Spleen (tissue), 11 donors: ENCODE measurements at regions not wholly inside any gene's neighbourhood (a gene's known extent, or its start where the extent isn't known, plus 50 kb on each side); places are given as distances from the start of the nearest gene placed in this dataset.

ENCODE experiments used
- DNase-seq: peaks from one replicate; pipeline ENCODE4 v3.0.0-alpha.2; 2020
- H3K27ac ChIP-seq, 8 donors: fragments of 200-600 bp; sonication (generic) in 7 of 8; 1 replicate in 4 of 8; 2 replicates in 4 of 8; pipeline versions ENCODE4 v1.5.0 to v1.8.0; 2016 to 2021; ENCODE audit warnings: inconsistent platforms in 4 of 8, mild to moderate bottlenecking in 4 of 8, moderate library complexity in 1 of 8
- H3K27me3 ChIP-seq, 7 donors: fragments of 200-600 bp; sonication (generic) in 6 of 7; replicated peaks in 1 of 7; 1 replicate in 4 of 7; 2 replicates in 3 of 7; pipeline versions ENCODE4 v1.5.0 to v1.8.0; 2016 to 2021; ENCODE audit warnings: inconsistent platforms in 3 of 7, mild to moderate bottlenecking in 1 of 7
- H3K36me3 ChIP-seq, 6 donors: fragments of 200-600 bp; sonication (generic) in 5 of 6; 1 replicate in 4 of 6; 2 replicates in 2 of 6; pipeline versions ENCODE4 v1.5.0 to v1.8.0; 2016 to 2021; ENCODE audit warnings: inconsistent platforms in 2 of 6
- H3K4me1 ChIP-seq, 6 donors: fragments of 200-600 bp; sonication (generic) in 5 of 6; 1 replicate in 3 of 6; 2 replicates in 3 of 6; pipeline versions ENCODE4 v1.5.0 to v1.8.0; 2016 to 2021; ENCODE audit warnings: inconsistent platforms in 3 of 6
- H3K4me3 ChIP-seq, 8 donors: fragments of 200-600 bp; sonication (generic) in 7 of 8; 1 replicate in 4 of 8; 2 replicates in 4 of 8; pipeline versions ENCODE4 v1.5.0 to v1.8.0; 2016 to 2021; ENCODE audit warnings: inconsistent platforms in 4 of 8, mild to moderate bottlenecking in 4 of 8, moderate library complexity in 2 of 8
- H3K9me3 ChIP-seq, 8 donors: fragments of 200-600 bp; sonication (generic) in 7 of 8; 1 replicate in 4 of 8; 2 replicates in 4 of 8; pipeline versions ENCODE4 v1.5.0 to v1.8.0; 2016 to 2021; ENCODE audit warnings: inconsistent platforms in 4 of 8
- POLR2A ChIP-seq, 3 donors: fragments of 450-650 bp; IDR thresholded peaks; one replicate each; pipeline ENCODE4 v1.5.1; 2017; ENCODE audit warnings: antibody characterized with exemption in 3 of 3, mild to moderate bottlenecking in 1 of 3
- POLR2AphosphoS5 ChIP-seq, 3 donors: sonication (generic); formaldehyde crosslinking; IDR thresholded peaks; one replicate each; pipeline ENCODE4 v1.5.1; 2017; ENCODE audit warnings: antibody characterized with exemption in 3 of 3
- WGBS, 5 donors: extraction: QIAGEN DNeasy Blood & Tissue Kit in 3 of 5; methylation state at CpG; one replicate each; pipeline versions ENCODE4 v1.1.5 to v1.1.7; 2013 to 2018; 5-methylcytosine and 5-hydroxymethylcytosine counted together
- intact Hi-C: fragments of 100-400 bp; cut with DNase I; formaldehyde crosslinking; loops from one replicate; pipeline ENCODE4 v1.15.0; 2023; ENCODE audit warnings: low total_unique reads
- TF ChIP-seq, protein P1 (sequence below), 11 experiments: fragments of 200-600 bp in 7 of 11; fragments of 450-650 bp in 4 of 11; sonication (generic) in 4 of 11; IDR thresholded peaks in 8 of 11; conservative IDR thresholded peaks in 3 of 11; 1 replicate in 7 of 11; 2 replicates in 4 of 11; pipeline versions ENCODE4 v1.4.0 to v1.8.0; 2016 to 2021; ENCODE audit warnings: antibody characterized with exemption in 11 of 11, inconsistent platforms in 4 of 11, mild to moderate bottlenecking in 1 of 11
- donor health status: healthy with polysubstance abuse.
- donor health status: DM: no; HTN: no; CAD: no; lungs with moderate emphysema.
- donor health status: DM: no; HTN: no; CAD: no.
- donor health status: Bipolar disorder and iron deficiency.
- donor health status: healthy.
- donor health status: DM: no; HTN: no; CAD: no.
- donor health status: DM: yes; HTN: yes; CAD: no.

DNA sequence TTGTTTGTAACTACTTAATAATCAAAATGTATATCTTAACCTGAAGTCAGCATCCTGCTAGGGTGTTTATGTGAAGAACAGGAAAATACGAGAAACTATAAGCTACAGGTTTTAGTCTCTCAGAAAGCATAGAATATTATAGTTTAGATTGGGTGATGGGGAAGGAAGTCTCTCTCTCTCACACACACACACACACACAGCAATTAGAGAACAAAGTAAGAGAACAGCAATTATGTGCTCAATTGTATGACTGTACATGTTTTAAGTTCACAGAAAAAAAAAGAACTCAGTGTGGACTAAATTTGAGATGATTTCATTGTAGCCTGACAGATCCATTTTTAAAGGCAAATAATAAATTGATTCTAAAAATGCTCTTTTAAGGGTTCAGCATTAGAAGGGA lies 94.3 kb upstream of the ZNF516 start:
- H3K4me3 ChIP-seq = peak overlapping the region in 3 of 8 donors; percentile 11 to 54 (median 34)

DNA sequence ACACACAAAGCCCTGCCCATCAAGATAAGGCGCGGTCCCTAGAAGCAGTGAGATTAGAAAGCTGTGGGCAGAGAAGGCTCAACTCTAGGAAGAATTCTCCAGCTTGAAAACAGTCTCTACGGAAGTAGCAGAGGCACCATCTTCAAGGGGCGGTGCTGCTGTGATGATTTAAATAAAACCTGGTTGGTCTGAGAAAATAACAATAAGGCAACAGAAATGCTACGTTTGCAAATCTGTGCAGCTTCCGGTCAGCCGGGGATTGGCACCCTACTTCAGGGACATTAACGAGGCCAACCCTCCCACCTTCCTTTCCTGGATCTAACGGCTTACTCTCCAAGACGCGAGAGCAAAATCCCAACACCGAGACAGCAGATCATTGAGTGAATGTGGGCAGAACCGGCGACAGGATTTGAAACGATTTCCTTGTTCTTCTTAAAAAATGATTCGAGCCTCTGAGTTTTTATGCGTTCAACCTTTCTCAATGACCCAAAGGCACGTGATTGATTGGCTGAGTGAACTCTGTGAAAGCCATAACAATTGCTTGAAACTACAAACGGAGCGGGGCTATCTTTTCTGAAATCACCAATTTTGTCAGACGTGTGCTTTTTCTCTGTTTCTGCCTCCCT lies 93.7 kb upstream of the ZNF516 start:
- peak overlapping the region in 5 of 8 donors; percentile 11 to 54 (median 23) for H3K4me3 ChIP-seq
- intact Hi-C loops = no loop called here
- no peak for TF ChIP-seq POLR2A (IDR thresholded peaks at IDR 0.05)
- no peak for TF ChIP-seq POLR2AphosphoS5 (IDR thresholded peaks at IDR 0.05)
- TF ChIP-seq, protein P1, sequence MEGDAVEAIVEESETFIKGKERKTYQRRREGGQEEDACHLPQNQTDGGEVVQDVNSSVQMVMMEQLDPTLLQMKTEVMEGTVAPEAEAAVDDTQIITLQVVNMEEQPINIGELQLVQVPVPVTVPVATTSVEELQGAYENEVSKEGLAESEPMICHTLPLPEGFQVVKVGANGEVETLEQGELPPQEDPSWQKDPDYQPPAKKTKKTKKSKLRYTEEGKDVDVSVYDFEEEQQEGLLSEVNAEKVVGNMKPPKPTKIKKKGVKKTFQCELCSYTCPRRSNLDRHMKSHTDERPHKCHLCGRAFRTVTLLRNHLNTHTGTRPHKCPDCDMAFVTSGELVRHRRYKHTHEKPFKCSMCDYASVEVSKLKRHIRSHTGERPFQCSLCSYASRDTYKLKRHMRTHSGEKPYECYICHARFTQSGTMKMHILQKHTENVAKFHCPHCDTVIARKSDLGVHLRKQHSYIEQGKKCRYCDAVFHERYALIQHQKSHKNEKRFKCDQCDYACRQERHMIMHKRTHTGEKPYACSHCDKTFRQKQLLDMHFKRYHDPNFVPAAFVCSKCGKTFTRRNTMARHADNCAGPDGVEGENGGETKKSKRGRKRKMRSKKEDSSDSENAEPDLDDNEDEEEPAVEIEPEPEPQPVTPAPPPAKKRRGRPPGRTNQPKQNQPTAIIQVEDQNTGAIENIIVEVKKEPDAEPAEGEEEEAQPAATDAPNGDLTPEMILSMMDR (IDR thresholded peaks at IDR 0.05 in 8 of 11, conservative IDR thresholded peaks at IDR 0.05 in 3 of 11) = no peak
- peaks cover 0 to 45% (median 0%) of the 10 kb centered on the region in 7 donors for H3K27me3 ChIP-seq
- no peak for DNase-seq
- peaks cover 0 to 27% (median 8%) of the 10 kb centered on the region in 6 donors for H3K4me1 ChIP-seq
- 12 to 29% (median 23%) methylated on average over 21 of the region's 21 CpGs for WGBS, 5 donors
- peaks cover 0 to 4% (median 0%) of the 10 kb centered on the region in 8 donors for H3K9me3 ChIP-seq
- peak overlapping the region in 2 of 8 donors; percentile 30 to 45 for H3K27ac ChIP-seq
- H3K36me3 ChIP-seq = no peaks in the 10 kb centered on the region

More for the DNA sequence above, 94.3 kb upstream of the ZNF516 start:
- no peak for DNase-seq
- H3K27ac ChIP-seq = peak overlapping the region in 2 of 8 donors; percentile 30 to 45
- H3K4me1 ChIP-seq = peaks cover 0 to 27% (median 8%) of the 10 kb centered on the region in 6 donors
- intact Hi-C loops = no loop called here
- H3K27me3 ChIP-seq = peaks cover 0 to 47% (median 0%) of the 10 kb centered on the region in 7 donors
- 0 to 23% (median 5%) methylated on average over 1 of the region's 1 CpG for WGBS, 5 donors
- no peaks in the 10 kb centered on the region for H3K36me3 ChIP-seq
- TF ChIP-seq POLR2AphosphoS5 (IDR thresholded peaks at IDR 0.05) (no peak), POLR2A (IDR thresholded peaks at IDR 0.05) (no peak)
- TF ChIP-seq, protein P1 (IDR thresholded peaks at IDR 0.05 in 8 of 11, conservative IDR thresholded peaks at IDR 0.05 in 3 of 11) = no peak
- H3K9me3 ChIP-seq = peaks cover 0 to 4% (median 0%) of the 10 kb centered on the region in 8 donors

DNA sequence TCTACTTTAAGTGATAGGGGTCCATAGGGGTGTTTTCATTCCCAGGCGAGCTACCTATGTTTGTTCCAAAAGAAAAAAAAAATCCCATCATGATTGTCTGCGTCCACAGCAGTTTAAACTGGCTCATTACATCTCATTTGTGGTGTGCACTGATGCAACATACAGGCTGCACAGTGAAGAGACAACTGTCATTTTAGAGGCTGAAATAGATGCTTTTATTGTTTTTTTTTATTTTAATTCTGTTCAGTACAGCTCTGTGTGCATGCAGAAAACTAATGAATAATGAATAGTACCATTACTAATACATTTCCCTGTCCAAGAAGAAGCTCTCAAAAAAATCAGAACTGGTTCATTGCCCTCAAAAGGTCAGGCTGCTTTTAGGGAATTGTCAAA lies 92.8 kb upstream of the ZNF516 start:
- intact Hi-C loops = no loop called here
- WGBS, 5 donors = 45 to 94% (median 76%) methylated on average over 2 of the region's 2 CpGs
- no peak for TF ChIP-seq POLR2AphosphoS5 (IDR thresholded peaks at IDR 0.05)
- TF ChIP-seq, protein P1 (IDR thresholded peaks at IDR 0.05 in 8 of 11, conservative IDR thresholded peaks at IDR 0.05 in 3 of 11) = no peak
- no peak for TF ChIP-seq POLR2A (IDR thresholded peaks at IDR 0.05)

DNA sequence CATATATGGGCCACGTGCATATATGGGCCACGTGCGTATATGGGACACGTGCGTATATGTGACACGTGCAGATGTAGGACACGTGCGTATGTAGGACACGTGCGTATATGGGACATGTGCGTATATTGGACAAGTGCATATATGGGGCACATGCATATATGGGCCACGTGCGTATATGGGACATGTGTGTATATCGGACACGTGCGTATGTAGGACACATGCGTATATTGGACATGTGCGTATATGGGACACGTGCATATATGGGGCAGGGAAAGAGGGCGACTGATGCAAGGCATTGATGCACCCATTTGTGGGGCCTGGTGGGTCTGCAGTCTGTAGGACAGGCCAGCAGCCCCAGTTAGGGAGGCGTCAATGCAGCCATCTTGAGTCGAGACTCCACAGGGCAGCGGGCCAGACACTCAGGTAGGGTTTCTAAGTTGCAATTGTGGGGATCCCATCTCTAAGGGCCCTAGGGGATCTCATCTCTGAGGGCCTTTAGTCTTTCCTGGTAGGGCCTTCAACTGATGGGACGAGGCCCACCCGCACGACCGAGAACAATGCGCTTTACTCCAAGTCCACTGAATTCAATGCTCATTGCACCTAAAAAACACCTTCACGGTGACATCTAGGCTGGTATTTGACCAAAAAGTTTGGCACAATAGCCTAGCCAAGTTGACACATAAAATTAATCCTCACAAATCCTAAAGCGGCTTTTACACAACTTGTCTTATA lies 92.3 kb upstream of the ZNF516 start:
- H3K27ac ChIP-seq = no peak overlapping the region
- peaks cover 0 to 4% (median 0%) of the 10 kb centered on the region in 8 donors for H3K9me3 ChIP-seq
- WGBS, 5 donors = 94 to 97% (median 97%) methylated on average over 30 of the region's 30 CpGs
- H3K36me3 ChIP-seq = no peaks in the 10 kb centered on the region
- intact Hi-C loops = no loop called here
- peaks cover 0 to 31% (median 0%) of the 10 kb centered on the region in 7 donors for H3K27me3 ChIP-seq
- no peak overlapping the region for H3K4me3 ChIP-seq
- H3K4me1 ChIP-seq = peaks cover 0 to 19% (median 8%) of the 10 kb centered on the region in 6 donors
- DNase-seq = no peak
- no peak for TF ChIP-seq POLR2A (IDR thresholded peaks at IDR 0.05)
- TF ChIP-seq POLR2AphosphoS5 (IDR thresholded peaks at IDR 0.05) = no peak
- TF ChIP-seq, protein P1 (IDR thresholded peaks at IDR 0.05 in 8 of 11, conservative IDR thresholded peaks at IDR 0.05 in 3 of 11) = no peak

More for the DNA sequence above, 92.8 kb upstream of the ZNF516 start:
- no peak for DNase-seq
- no peaks in the 10 kb centered on the region for H3K36me3 ChIP-seq
- H3K4me3 ChIP-seq = no peak overlapping the region
- peaks cover 0 to 4% (median 0%) of the 10 kb centered on the region in 8 donors for H3K9me3 ChIP-seq
- H3K4me1 ChIP-seq = peaks cover 0 to 21% (median 8%) of the 10 kb centered on the region in 6 donors
- no peak overlapping the region for H3K27ac ChIP-seq
- H3K27me3 ChIP-seq = peaks cover 0 to 36% (median 0%) of the 10 kb centered on the region in 7 donors
